ENCODE measurements at regions not wholly inside any gene's neighbourhood (a gene's known extent, or its start where the extent isn't known, plus 50 kb on each side); places are given as distances from the start of the nearest gene placed in this dataset.

DNA sequence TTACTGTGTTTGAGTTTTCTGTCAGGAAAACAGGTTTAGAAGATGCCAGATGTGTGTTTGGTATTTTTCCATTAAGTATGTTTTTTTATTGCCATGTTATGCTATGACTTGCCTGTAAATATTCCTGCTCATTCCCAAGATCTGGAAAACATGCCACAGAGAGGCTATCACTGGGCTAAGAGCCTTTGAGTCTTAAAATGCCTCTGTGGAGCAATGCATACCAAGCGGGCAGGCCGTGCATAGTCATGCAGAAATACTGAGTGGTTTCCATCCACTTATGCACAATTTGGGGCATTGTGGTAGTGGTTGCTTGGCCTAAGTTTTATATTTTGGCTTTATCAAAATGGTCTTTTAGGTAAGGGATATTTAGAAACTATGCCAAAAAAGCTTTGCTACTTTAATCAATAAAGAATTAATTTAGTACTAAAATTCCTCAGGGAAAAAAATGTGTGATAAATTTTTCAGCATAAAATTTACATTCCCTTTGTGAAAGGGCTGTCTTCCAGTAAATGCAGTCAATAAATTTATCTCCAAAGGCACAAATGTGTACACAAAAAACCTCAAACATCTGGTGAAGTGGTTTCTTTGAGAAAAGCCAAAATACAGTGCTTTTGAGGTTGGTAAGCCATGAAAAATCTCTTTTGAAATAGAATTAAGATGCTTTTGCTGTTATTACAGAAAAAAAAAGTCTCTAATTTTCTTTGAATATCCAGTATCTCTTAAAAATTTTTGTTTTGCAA, 341.3 kb upstream of the FBXO33 start:
- TF ChIP-seq CTCF (IDR thresholded peaks at IDR 0.05) (no peak), ZFX (IDR thresholded peaks at IDR 0.05; ENCODE audit: borderline replicate concordance) (no peak)

All from 22Rv1 (cell line).